A549 (cell line): ENCODE measurements at regions not wholly inside any gene's neighbourhood (a gene's known extent, or its start where the extent isn't known, plus 50 kb on each side); places are given as distances from the start of the nearest gene placed in this dataset.

Source experiments
- ATAC-seq, 2 experiments: fragments of 200-7000 bp in 1 of 2; fragments of >200 bp in 1 of 2; cut with Nextera tagmentation in 1 of 2; cut with Tn5 transposase in 1 of 2; 3 replicates each; pipeline versions ENCODE4 v1.8.0 to v1.9.1; 2018 to 2020; ENCODE audit warnings: mild to moderate bottlenecking in 1 of 2, moderate library complexity in 1 of 2
- CTCF ChIA-PET: fragments of 300-600 bp; sonication (Branson Sonifier 250); formaldehyde crosslinking; extraction: SDS; loops from one replicate; lab custom pipeline; 2021; ENCODE audit warnings: antibody characterized with exemption, inconsistent platforms; lab: Yijun Ruan, JAX
- POLR2A ChIA-PET: fragments of 350-600 bp; formaldehyde crosslinking; extraction: SDS; loops from one replicate; lab custom pipeline; 2021; ENCODE audit warnings: antibody characterized with exemption, inconsistent platforms; lab: Yijun Ruan, JAX
- DNase-seq, 2 experiments: peaks; one replicate each; pipeline versions ENCODE4 v3.0.0 to v3.0.0-alpha.2; 2011 to 2016; ENCODE audit warnings: low read depth in 1 of 2, low spot score in 1 of 2
- FAIRE-seq: peaks from 2 replicates; lab custom pipeline; 2011; peaks lifted over from hg19 to GRCh38; lab: Jason Lieb, UNC
- H3K27ac ChIP-seq, 2 experiments: fragments of >200 bp; sonication (Bioruptor Twin); formaldehyde crosslinking; 3 replicates each; pipeline ENCODE4 v1.5.1; 2016 to 2017
- H3K4me1 ChIP-seq: fragments of >200 bp; sonication (Bioruptor Twin); formaldehyde crosslinking; 3 replicates; pipeline ENCODE4 v1.6.1; 2016
- H3K4me2 ChIP-seq: fragments of >200 bp; sonication (Bioruptor Twin); formaldehyde crosslinking; 3 replicates; pipeline ENCODE4 v1.6.1; 2016
- H3K4me3 ChIP-seq: fragments of >200 bp; sonication (Bioruptor Twin); formaldehyde crosslinking; 3 replicates; pipeline ENCODE4 v1.5.1; 2016
- H3K9me3 ChIP-seq: fragments of >200 bp; sonication (Bioruptor Twin); formaldehyde crosslinking; 3 replicates; pipeline ENCODE4 v1.6.1; 2016
- ATOH8 ChIP-seq: fragments of 250-450 bp; sonication (Bioruptor Pico); IDR thresholded peaks from 2 replicates; pipeline ENCODE4 v1.5.0; 2020; ENCODE audit warnings: low read depth, mild to moderate bottlenecking, moderate library complexity
- CBX2 ChIP-seq: fragments of 200-600 bp; sonication (generic); IDR thresholded peaks from 2 replicates; pipeline ENCODE4 v1.6.1; 2016; ENCODE audit warnings: low read depth, mild to moderate bottlenecking, borderline replicate concordance
- CEBPB ChIP-seq, 2 experiments: fragments of >200 bp in 1 of 2; sonication (Bioruptor Twin) in 1 of 2; formaldehyde crosslinking in 1 of 2; IDR thresholded peaks; 2 replicates each; pipeline ENCODE4 v1.6.1; 2012 to 2016
- E2F6 ChIP-seq: IDR thresholded peaks from 2 replicates; pipeline ENCODE4 v1.6.1; 2012; ENCODE audit warnings: low read depth, borderline replicate concordance
- EHMT2 ChIP-seq: fragments of 200-600 bp; sonication (generic); IDR thresholded peaks from 2 replicates; pipeline ENCODE4 v1.6.1; 2016; ENCODE audit warnings: antibody characterized with exemption, low read depth, mild to moderate bottlenecking, moderate library complexity
- EP300 ChIP-seq, 2 experiments: fragments of >200 bp; sonication (Bioruptor Twin); formaldehyde crosslinking; IDR thresholded peaks; 2 replicates in 1 of 2; 3 replicates in 1 of 2; pipeline ENCODE4 v1.6.1; 2016 to 2017
- HEYL ChIP-seq: fragments of 250-450 bp; sonication (Bioruptor Pico); IDR thresholded peaks from 2 replicates; pipeline ENCODE4 v1.8.0; 2021; ENCODE audit warnings: mild to moderate bottlenecking, moderate library complexity
- HOXB13 ChIP-seq: fragments of 250-450 bp; sonication (Bioruptor Pico); IDR thresholded peaks from 2 replicates; pipeline ENCODE4 v1.5.0; 2020; ENCODE audit warnings: low read depth, mild to moderate bottlenecking, moderate library complexity
- KDM5A ChIP-seq: fragments of 200-600 bp; sonication (generic); IDR thresholded peaks from 2 replicates; pipeline ENCODE4 v1.6.1; 2016; ENCODE audit warnings: antibody characterized with exemption, mild to moderate bottlenecking
- MAFK ChIP-seq: fragments of 450-650 bp; IDR thresholded peaks from 2 replicates; pipeline ENCODE4 v1.6.1; 2014; ENCODE audit not compliant: partially characterized antibody
- MAX ChIP-seq: IDR thresholded peaks from 2 replicates; pipeline ENCODE4 v1.6.1; 2012
- MAZ ChIP-seq: fragments of 150-350 bp; IDR thresholded peaks from 2 replicates; pipeline ENCODE4 v1.6.1; 2014; ENCODE audit warnings: antibody characterized with exemption, low read depth, low read length, borderline replicate concordance
- MYC ChIP-seq: IDR thresholded peaks from 2 replicates; pipeline ENCODE4 v1.6.1; 2012; ENCODE audit warnings: mild to moderate bottlenecking, inconsistent platforms, low read length, improper control_type of control experiment, borderline replicate concordance
- NR3C1 ChIP-seq: fragments of >200 bp; sonication (Bioruptor Twin); formaldehyde crosslinking; IDR thresholded peaks from 3 replicates; pipeline ENCODE4 v1.6.1; 2017
- PBX3 ChIP-seq: IDR thresholded peaks from 2 replicates; pipeline ENCODE4 v1.6.1; 2012
- POLR2A ChIP-seq: IDR thresholded peaks from 2 replicates; pipeline ENCODE4 v1.6.1; 2012; ENCODE audit warnings: mild to moderate bottlenecking, low read length
- POLR2AphosphoS2 ChIP-seq: conservative IDR thresholded peaks from 2 replicates; pipeline ENCODE4 v1.6.1; 2012; ENCODE audit warnings: low read length, improper control_type of control experiment, inconsistent platforms
- TFCP2L1 ChIP-seq: fragments of 250-450 bp; sonication (Bioruptor Pico); IDR thresholded peaks from 2 replicates; pipeline ENCODE4 v1.5.0; 2021; ENCODE audit warnings: mild to moderate bottlenecking
- ZC3H11A ChIP-seq: fragments of 450-650 bp; IDR thresholded peaks from 2 replicates; pipeline ENCODE4 v1.6.1; 2014; ENCODE audit warnings: antibody characterized with exemption, mild to moderate bottlenecking
- ZNF302 ChIP-seq: fragments of 250-450 bp; sonication (Bioruptor Pico); IDR thresholded peaks from 2 replicates; pipeline ENCODE4 v1.9.0; 2021; ENCODE audit warnings: inconsistent platforms, mild to moderate bottlenecking, moderate library complexity
- ZSCAN20 ChIP-seq: fragments of 250-450 bp; sonication (Bioruptor Pico); IDR thresholded peaks from 2 replicates; pipeline ENCODE4 v1.8.0; 2022; ENCODE audit warnings: mild to moderate bottlenecking, moderate library complexity
- WGBS: methylation state at CpG from one replicate; pipeline ENCODE4 v1.1.6; 2017; ENCODE audit errors: missing lambda C conversion rate; 5-methylcytosine and 5-hydroxymethylcytosine counted together
- TF ChIP-seq, protein P1 (sequence below): fragments of 150-350 bp; IDR thresholded peaks from 2 replicates; pipeline ENCODE4 v1.6.1; 2014; ENCODE audit warnings: low read depth, mild to moderate bottlenecking, low read length

GRCh38 chr13:21932578-21932977, 261.7 kb downstream of the FGF9 start:
- POLR2A ChIA-PET = no interaction called here
- no peak overlapping the region for H3K4me2 ChIP-seq
- CTCF ChIA-PET = no interaction called here
- H3K4me1 ChIP-seq = no peaks in the 10 kb centered on the region
- no peak for FAIRE-seq
- no peak overlapping the region for H3K27ac ChIP-seq
- no peak overlapping the region for H3K4me3 ChIP-seq
- DNase-seq = no peak
- H3K9me3 ChIP-seq = no peaks in the 10 kb centered on the region
- TF ChIP-seq, protein P1, sequence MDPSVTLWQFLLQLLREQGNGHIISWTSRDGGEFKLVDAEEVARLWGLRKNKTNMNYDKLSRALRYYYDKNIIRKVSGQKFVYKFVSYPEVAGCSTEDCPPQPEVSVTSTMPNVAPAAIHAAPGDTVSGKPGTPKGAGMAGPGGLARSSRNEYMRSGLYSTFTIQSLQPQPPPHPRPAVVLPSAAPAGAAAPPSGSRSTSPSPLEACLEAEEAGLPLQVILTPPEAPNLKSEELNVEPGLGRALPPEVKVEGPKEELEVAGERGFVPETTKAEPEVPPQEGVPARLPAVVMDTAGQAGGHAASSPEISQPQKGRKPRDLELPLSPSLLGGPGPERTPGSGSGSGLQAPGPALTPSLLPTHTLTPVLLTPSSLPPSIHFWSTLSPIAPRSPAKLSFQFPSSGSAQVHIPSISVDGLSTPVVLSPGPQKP = no peak
- TF ChIP-seq HOXB13 (CRISPR knock-in tag) (no peak), MAZ (no peak), MYC (no peak), MAFK (no peak), ZSCAN20 (CRISPR knock-in tag) (no peak), EHMT2 (no peak), MAX (no peak), ZC3H11A (no peak), ZNF302 (no peak), E2F6 (no peak), ATOH8 (no peak)
- no peak for ATAC-seq
- 2% methylated on average over 2 of the region's 2 CpGs for WGBS

- no peak for DNase-seq
- ChIA-PET CTCF (no interaction called here), POLR2A (no interaction called here)
- 1% methylated on average over 6 of the region's 6 CpGs for WGBS
- FAIRE-seq = no peak
- ATAC-seq = no peak
- no peaks in the 10 kb centered on the region for H3K9me3 ChIP-seq
- no peak overlapping the region for H3K4me2 ChIP-seq
- TF ChIP-seq POLR2AphosphoS2 = no peak
- TF ChIP-seq EHMT2 = no peak
- TF ChIP-seq POLR2A = no peak
- no peak for TF ChIP-seq HEYL (CRISPR knock-in tag)
- no peak for TF ChIP-seq TFCP2L1 (CRISPR knock-in tag)
- TF ChIP-seq PBX3 = no peak
- TF ChIP-seq CBX2 = no peak
- TF ChIP-seq ZSCAN20 (CRISPR knock-in tag) = no peak
- TF ChIP-seq EP300 (IDR thresholded peaks at IDR 0.05) = no peak
- TF ChIP-seq CEBPB (IDR thresholded peaks at IDR 0.05) = no peak
- no peak for TF ChIP-seq KDM5A
- H3K4me3 ChIP-seq = no peak overlapping the region
- H3K4me1 ChIP-seq = no peaks in the 10 kb centered on the region
- H3K27ac ChIP-seq = no peak overlapping the region
Observed at GRCh38 chr13:21932996-21933395, 262.1 kb downstream of the FGF9 start.

DNA sequence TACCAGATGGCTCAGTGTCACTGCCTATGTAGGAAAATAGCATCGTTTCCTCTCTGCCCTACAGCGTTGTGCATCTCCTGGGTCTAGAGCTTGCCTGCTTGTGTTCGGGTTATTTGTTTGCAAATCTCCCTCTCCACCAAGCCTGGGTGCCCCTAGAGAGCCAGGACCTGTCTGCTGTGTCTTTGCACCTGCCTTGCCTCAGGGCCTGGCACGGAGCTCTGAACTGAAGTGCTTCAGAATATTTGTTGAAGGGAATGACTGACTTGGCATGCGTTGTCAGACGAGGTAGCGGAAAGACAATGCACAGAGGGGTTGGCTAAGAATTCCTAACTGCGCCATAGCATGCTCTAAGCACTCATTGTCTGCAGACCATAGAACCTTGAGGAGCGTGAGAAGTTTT, 263.4 kb downstream of the FGF9 start:
- FAIRE-seq = no peak
- WGBS = 34% methylated on average over 8 of the region's 9 CpGs
- Histone ChIP-seq H3K9me3 (no peaks in the 10 kb centered on the region), H3K4me1 (no peaks in the 10 kb centered on the region), H3K4me3 (no peak overlapping the region), H3K4me2 (no peak overlapping the region), H3K27ac (no peak overlapping the region)
- no peak for ATAC-seq
- ChIA-PET POLR2A (no interaction called here), CTCF (no interaction called here)
- no peak for TF ChIP-seq NR3C1
- no peak for TF ChIP-seq ATOH8
- no peak for TF ChIP-seq TFCP2L1 (CRISPR knock-in tag)
- TF ChIP-seq CBX2 = no peak
- TF ChIP-seq EHMT2 = no peak
- no peak for TF ChIP-seq E2F6
- DNase-seq = no peak
